ENCODE measurements at regions not wholly inside any gene's neighbourhood (a gene's known extent, or its start where the extent isn't known, plus 50 kb on each side); places are given as distances from the start of the nearest gene placed in this dataset.

DNA sequence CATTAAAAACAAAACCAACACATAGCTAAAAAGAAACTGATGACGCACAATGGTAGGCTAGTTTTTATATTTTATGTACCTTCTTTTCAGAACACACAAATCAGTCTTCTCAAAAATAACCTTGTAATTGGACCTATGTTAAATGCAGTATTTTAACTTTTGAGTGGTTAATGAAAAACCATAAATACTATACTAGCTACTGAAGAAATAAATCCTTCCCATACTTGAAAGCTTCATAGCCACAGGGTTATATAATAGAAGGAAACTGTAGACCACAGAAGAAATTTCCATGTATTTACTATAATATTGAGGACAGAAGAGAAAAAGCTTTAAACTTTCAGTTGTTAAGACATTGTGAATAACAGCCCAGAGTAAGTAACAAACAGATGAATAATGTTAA is 1094.3 kb upstream of the SLC10A2 start:
- Histone ChIP-seq H3K9me3 (no peaks in the 10 kb centered on the region), H3K27me3 (no peaks in the 10 kb centered on the region), H3K27ac (no peak overlapping the region), H3K4me1 (ENCODE audit: control insufficient read depth in 1 of 2, insufficient read depth in 1 of 2, low read depth in 1 of 2, low read length in 1 of 2) (no peaks in the 10 kb centered on the region), H3K4me3 (ENCODE audit: low read depth in 1 of 2, low read length in 1 of 2) (no peak overlapping the region), H3K36me3 (no peaks in the 10 kb centered on the region)
- TF ChIP-seq, protein P1, sequence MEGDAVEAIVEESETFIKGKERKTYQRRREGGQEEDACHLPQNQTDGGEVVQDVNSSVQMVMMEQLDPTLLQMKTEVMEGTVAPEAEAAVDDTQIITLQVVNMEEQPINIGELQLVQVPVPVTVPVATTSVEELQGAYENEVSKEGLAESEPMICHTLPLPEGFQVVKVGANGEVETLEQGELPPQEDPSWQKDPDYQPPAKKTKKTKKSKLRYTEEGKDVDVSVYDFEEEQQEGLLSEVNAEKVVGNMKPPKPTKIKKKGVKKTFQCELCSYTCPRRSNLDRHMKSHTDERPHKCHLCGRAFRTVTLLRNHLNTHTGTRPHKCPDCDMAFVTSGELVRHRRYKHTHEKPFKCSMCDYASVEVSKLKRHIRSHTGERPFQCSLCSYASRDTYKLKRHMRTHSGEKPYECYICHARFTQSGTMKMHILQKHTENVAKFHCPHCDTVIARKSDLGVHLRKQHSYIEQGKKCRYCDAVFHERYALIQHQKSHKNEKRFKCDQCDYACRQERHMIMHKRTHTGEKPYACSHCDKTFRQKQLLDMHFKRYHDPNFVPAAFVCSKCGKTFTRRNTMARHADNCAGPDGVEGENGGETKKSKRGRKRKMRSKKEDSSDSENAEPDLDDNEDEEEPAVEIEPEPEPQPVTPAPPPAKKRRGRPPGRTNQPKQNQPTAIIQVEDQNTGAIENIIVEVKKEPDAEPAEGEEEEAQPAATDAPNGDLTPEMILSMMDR (IDR thresholded peaks at IDR 0.05) = no peak

DNA sequence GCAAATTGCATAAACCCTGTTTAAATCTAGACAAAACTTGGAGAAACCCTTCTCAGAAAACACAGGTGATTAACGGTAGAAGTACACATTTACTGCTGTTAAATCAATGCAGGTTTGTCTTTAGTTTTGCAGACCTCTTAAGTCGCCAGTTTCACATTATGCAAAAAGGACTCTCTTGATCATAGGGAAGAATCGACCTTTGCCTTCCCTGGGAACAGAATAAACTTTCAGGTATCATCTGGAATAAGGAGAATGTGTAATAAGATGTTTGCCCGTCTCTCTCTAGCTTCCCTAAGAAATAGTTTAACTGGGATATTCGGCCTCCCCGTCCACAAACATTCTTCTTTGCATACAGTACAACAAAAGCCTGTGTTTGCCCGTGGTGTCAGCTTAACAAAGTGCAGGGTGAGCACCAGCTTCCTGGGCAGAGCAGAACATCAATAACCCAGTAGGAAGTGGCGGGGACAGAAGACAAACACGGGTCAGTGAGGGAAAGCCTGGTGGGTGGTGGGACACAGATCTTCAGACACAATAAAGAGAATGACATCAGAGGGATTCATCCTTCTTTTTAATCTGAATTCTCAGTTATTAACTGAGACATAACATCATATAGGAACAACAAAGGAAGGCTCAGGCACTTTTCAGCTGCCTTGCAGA is 1077.7 kb upstream of the SLC10A2 start:
- Histone ChIP-seq H3K27me3 (no peaks in the 10 kb centered on the region), H3K27ac (no peak overlapping the region), H3K36me3 (no peaks in the 10 kb centered on the region), H3K4me1 (ENCODE audit: control insufficient read depth in 1 of 2, insufficient read depth in 1 of 2, low read depth in 1 of 2, low read length in 1 of 2) (no peaks in the 10 kb centered on the region), H3K9me3 (no peaks in the 10 kb centered on the region), H3K4me3 (ENCODE audit: low read depth in 1 of 2, low read length in 1 of 2) (no peak overlapping the region)
- TF ChIP-seq, protein P1 (IDR thresholded peaks at IDR 0.05) = no peak

DNA sequence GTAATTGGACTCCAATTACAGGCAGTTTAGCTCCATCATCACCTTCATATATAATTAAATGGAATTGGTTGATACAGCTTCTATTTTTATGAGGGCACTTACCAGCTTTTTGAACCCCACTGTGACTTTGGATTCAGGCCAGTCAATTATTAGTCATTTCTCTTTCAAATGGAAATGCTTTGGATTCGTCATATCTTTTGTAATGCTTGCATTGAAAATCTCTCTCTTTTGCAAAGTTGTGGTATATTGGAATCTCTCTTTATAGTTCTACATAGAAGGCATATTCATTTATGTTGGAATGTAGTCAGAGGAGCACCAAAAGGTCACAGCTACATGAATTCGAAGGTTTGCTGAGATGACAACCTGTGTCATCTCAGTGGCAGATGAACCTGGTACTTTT is 1074.3 kb upstream of the SLC10A2 start:
- H3K4me3 ChIP-seq (ENCODE audit: low read depth in 1 of 2, low read length in 1 of 2) = no peak overlapping the region
- no peak overlapping the region for H3K27ac ChIP-seq
- TF ChIP-seq, protein P1 (IDR thresholded peaks at IDR 0.05) = no peak
- H3K4me1 ChIP-seq (ENCODE audit: control insufficient read depth in 1 of 2, insufficient read depth in 1 of 2, low read depth in 1 of 2, low read length in 1 of 2) = no peaks in the 10 kb centered on the region
- no peaks in the 10 kb centered on the region for H3K27me3 ChIP-seq
- no peaks in the 10 kb centered on the region for H3K36me3 ChIP-seq
- H3K9me3 ChIP-seq = no peaks in the 10 kb centered on the region

DNA sequence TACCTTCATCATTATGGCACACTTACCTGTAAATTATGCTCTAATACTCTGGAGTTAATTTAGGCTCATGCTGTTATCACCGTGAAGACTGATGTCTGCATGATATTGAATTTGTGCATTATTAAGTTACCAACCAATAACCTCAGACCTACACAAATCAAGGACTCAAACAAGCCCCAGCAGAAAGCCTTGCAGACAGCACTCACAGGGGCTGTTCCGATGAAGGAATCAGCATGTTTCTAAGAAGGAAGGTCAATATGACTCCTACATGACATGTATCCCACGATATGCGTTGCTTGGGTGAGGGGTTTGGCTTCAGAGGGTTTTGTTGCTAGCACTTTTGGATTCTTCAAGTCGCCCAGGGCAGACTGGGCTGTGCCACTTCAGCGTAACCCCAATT is 1071.2 kb upstream of the SLC10A2 start:
- Histone ChIP-seq H3K27me3 (no peaks in the 10 kb centered on the region), H3K9me3 (no peaks in the 10 kb centered on the region), H3K36me3 (no peaks in the 10 kb centered on the region), H3K27ac (no peak overlapping the region), H3K4me3 (ENCODE audit: low read depth in 1 of 2, low read length in 1 of 2) (no peak overlapping the region), H3K4me1 (ENCODE audit: control insufficient read depth in 1 of 2, insufficient read depth in 1 of 2, low read depth in 1 of 2, low read length in 1 of 2) (no peaks in the 10 kb centered on the region)
- TF ChIP-seq, protein P1 (IDR thresholded peaks at IDR 0.05) = no peak

DNA sequence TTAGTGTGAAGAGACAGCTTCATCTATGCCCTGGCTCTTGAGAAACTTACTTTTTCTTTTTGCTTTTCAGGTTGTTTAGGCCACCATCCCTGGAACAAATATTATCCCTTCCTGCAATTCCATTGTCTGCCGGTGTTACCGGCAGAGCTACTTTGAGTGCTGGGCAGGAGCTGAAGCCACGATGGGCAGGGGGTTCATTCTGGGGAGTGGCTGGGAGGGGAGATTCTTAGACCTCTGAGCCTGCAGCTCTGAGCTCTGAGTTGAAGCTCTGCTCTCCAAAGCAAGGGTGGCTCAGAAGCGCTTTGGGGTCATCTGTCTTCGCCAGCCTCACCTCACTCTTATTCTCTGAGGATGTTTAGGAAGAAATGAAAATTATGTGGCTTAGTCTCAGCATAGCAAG is 1066.6 kb upstream of the SLC10A2 start:
- H3K4me1 ChIP-seq (ENCODE audit: control insufficient read depth in 1 of 2, insufficient read depth in 1 of 2, low read depth in 1 of 2, low read length in 1 of 2) = no peaks in the 10 kb centered on the region
- H3K4me3 ChIP-seq (ENCODE audit: low read depth in 1 of 2, low read length in 1 of 2) = no peak overlapping the region
- H3K27ac ChIP-seq = no peak overlapping the region
- H3K9me3 ChIP-seq = no peaks in the 10 kb centered on the region
- no peaks in the 10 kb centered on the region for H3K36me3 ChIP-seq
- no peaks in the 10 kb centered on the region for H3K27me3 ChIP-seq
- TF ChIP-seq, protein P1 (IDR thresholded peaks at IDR 0.05) = no peak

Measured in neutrophil (primary cell).